Activated CD4-positive, alpha-beta T cell treated with anti-CD3 and anti-CD28 coated beads, Interleukin-2, Interleukin-4, amounts not matched to agents 100 ng/mL and 50 ng/mL, durations not matched to agents 16 hours and 8 hours (primary cell): ENCODE measurements at regions not wholly inside any gene's neighbourhood (a gene's known extent, or its start where the extent isn't known, plus 50 kb on each side); places are given as distances from the start of the nearest gene placed in this dataset.

Source experiments
- DNase-seq: peaks from one replicate; pipeline ENCODE4 v3.0.0-alpha.2; 2020; ENCODE audit warnings: low spot score

DNA sequence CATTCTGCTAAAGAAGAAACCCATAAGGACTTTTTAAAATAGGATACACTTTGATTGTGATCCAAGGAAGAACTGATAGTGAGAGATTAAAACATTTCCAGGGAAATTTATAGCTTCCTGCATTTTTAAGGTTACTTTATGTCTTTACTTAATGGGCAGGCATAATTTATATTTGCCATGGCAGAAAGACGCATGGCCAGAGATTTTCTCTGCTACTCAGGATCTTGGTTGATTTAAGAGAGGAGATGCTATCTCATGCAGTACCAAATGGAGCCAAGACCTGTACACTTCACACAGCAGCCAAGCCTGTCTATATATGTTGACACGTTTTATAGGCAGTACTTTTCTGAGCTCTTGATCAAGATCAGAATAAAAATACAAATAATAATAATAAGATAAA lies 60.9 kb upstream of the NT5C1B start:
- DNase-seq, result no peak

DNA sequence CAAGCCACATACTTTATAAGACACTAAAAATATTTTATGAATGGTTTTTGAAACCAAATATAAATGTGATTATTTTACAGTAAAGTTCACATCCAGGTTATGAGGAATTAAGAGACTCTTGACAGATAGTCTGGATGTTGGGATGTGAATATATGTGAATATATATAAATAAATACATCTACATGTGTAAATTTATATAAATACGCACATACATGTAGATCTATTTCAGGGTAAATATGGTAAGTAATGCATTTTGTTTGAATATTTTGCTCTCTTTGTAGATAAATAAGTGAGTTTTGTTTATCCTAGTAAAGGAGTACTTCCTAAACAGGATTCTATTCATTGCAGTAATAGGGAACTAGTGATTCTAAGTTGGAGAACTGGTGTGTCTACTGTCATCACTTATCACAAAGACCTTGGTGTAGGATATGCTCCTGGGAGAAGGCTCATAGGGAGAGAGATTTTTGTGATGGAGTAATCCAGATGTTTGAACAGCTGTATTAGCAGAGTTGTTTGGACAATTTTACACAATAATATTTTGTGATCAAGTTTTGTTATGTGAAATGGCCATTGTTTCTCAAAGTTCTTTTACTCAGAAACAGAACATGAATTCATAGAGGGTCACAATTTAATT lies 60.2 kb upstream of the NT5C1B start:
- DNase-seq, result no peak

DNA sequence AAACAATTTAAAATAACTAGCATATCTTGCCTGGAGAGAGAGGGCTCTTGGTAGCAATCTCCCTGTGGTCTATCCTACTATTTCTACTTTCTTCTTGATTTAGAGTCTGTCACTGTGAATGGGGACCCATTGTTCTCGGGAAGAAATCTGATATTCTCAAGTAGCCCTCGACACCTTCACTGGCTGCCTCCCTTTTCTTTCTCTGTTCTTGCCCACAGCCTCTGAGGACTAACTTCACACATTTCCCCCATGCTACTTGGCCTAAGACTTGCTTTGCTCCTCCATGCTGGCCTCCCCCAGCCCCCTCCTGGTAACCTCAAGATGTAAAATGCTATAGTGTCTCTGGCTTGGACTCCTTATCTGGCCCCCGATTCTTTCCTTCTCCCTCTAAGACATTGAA lies 58.8 kb upstream of the NT5C1B start:
- no peak for DNase-seq

DNA sequence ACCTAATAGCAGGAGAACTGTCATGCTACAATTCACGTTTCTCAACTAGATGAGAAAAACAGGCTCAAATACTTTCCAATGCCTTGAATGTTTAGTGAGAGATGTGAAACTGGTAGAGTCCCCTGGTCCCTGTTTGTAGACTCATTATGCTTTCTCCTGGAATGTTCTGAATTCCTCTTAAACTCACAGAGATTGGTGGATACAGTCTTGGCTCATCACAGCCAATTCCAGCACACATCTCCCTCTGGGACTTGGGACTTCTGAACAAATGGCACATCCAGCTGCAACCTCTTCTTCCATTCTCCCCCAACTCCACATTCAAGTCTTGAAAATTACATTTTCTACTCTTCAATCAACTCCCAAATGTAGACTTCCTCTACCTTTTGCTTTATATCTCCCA lies 58.4 kb upstream of the NT5C1B start:
- no peak for DNase-seq

DNA sequence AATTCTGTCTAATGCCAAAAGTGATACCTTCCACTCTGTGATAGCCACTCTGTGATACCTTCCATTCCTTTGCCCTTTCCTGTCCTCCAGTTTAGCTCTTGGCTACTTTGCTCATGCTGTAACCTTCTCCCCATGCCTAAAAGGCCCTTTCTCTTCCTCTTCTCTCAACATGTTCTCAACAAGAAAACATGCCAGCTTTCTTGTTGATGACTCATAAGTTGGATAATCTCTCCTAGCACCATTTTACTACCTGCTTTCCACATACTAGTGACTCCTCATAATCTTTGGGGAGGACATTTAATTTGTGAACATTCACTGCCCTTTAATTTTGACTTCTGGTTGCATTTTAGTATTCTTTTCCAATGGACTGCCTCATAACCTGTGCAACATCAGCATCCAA lies 55.9 kb upstream of the NT5C1B start:
- DNase-seq, result no peak

DNA sequence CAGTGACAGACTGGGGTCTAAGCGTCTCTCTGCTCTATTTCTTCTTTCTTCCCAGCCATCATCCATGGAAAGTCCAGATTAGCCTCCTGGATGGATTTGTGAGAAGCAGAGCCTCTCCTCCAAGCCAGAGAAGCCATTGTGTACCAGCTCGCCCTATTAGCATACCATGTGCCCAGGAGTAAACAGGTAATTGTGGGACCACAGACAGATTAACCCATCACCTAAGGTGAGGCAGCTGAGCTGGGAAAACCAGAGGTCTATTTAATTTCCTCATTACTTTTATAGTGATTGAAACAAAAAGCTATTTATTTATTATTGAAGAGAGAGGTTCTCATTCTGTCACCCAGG lies 54.7 kb upstream of the NT5C1B start:
- no peak for DNase-seq

DNA sequence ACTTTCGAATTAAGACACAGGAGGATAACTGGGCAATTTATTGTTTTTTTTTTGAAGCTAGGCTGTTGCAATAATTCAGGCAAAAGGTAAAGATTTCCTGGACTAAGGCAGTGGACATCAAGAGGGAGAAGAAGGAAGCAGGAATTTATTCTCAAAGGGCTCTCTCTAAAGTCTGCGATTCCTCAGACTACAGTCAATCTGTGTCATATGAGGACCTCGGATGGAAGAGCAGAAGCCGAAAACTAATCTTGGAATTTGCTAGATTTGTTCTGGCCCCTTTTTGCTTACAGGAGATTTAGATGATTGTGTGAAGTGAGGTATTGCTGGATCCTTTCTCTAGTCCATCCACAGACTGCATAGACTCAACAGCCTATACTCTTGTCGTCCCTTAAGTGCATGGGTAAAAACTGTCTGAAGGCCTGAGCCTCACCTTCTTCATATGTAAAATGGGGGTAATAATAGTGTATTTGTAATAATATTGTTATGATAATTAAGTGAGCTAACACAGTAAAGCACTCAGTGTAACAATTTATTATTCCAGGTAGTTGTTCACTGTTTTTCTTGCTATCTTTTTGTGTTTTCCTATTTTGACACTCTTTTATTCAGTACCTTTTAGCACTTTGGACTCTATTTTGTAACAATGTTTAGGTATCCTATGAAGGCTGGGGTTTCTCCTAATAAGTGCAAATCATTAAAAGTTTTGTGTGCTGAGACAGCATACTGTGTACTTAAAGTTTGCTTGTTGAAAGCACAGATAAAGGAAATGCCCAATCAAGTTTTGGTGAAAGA lies 54.2 kb upstream of the NT5C1B start:
- DNase-seq, result no peak

DNA sequence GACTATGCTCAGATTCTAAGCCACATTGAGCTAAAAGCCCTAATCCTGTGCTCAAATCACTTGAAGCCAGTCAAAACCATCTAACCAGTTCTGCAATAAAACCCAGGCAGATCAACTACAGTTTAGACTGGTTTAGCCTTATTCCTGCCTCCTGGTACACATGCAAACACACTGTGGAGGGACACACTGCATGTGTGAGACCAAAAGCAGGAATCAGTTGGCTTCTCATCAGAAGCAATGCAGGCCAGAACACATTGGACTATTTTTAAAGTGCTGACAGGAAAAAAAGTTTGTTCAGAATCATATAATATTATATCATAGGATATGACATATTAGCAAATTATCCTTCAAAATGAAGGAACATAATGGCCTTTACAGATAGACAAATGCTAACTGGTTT lies 52.5 kb upstream of the NT5C1B start:
- no peak for DNase-seq

DNA sequence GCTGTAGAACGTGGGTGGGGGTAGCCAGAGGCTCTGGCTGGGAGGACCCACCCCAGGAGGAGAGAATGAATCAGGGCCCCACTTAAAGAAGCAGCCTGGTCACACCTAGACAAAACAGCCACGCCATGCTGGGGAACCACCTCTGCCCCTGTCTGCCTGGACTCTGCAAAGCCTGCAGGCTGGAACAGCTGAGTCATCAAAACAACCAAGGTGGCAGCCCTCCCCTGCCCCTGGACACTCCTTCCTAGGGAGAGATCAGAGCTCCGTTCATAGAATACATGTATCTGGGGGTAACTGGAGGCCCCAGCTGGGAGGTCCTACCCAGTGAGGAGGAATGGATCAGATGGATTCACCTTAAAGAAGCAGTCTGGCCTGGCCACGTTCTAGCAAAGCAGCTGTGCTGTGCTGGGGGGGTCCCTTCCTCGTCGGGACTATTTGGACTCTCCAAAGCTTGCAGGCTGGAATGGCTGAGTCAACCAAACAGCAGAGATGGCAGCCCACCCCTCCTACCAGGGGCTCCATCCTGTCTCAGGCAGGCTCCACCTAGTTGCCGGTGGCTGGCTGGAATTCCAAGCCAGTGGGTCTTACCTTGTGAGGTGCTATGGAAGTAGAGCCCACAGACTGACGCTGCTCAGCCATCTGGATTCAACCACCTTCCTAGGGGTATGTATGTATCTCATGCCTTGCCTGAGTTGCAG lies 50.5 kb upstream of the NT5C1B start:
- DNase-seq, result no peak
